Trophoblast cell (in vitro differentiated cells and primary cell): ENCODE measurements at regions not wholly inside any gene's neighbourhood (a gene's known extent, or its start where the extent isn't known, plus 50 kb on each side); places are given as distances from the start of the nearest gene placed in this dataset.

Source experiments
- DNase-seq, 2 donors: peaks; one replicate each; pipeline ENCODE4 v3.0.0-alpha.2; 2016
- H2AFZ ChIP-seq: 2 replicates; pipeline ENCODE4 v1.6.1; 2013; ENCODE audit warnings: low read length, moderate library complexity, mild to moderate bottlenecking; ENCODE audit not compliant: insufficient read depth, poor library complexity
- H2AK5ac ChIP-seq: 2 replicates; pipeline ENCODE4 v1.6.1; 2013; ENCODE audit warnings: mild to moderate bottlenecking, low read length
- H2BK120ac ChIP-seq: 2 replicates; pipeline ENCODE4 v1.6.1; 2013; ENCODE audit warnings: low read length, mild to moderate bottlenecking, moderate library complexity; ENCODE audit not compliant: insufficient read depth, poor library complexity
- H2BK12ac ChIP-seq: 2 replicates; pipeline ENCODE4 v1.6.1; 2013; ENCODE audit warnings: mild to moderate bottlenecking, low read length, moderate library complexity
- H2BK5ac ChIP-seq: 2 replicates; pipeline ENCODE4 v1.6.1; 2013; ENCODE audit warnings: low read length, low read depth, moderate library complexity, mild to moderate bottlenecking; ENCODE audit not compliant: poor library complexity
- H3K14ac ChIP-seq: 2 replicates; pipeline ENCODE4 v1.6.1; 2013; ENCODE audit warnings: mild to moderate bottlenecking, low read length
- H3K18ac ChIP-seq: 2 replicates; pipeline ENCODE4 v1.6.1; 2013; ENCODE audit warnings: mild to moderate bottlenecking, low read length
- H3K23ac ChIP-seq: 2 replicates; pipeline ENCODE4 v1.6.1; 2013; ENCODE audit warnings: low read length
- H3K27ac ChIP-seq: 2 replicates; pipeline ENCODE4 v1.5.1; 2013; ENCODE audit warnings: low read depth, mild to moderate bottlenecking, inconsistent platforms, low read length, moderate library complexity
- H3K27me3 ChIP-seq: 2 replicates; pipeline ENCODE4 v1.6.1; 2013; ENCODE audit warnings: inconsistent platforms, mild to moderate bottlenecking, low read length, moderate library complexity; ENCODE audit not compliant: insufficient read depth
- H3K36me3 ChIP-seq, 2 experiments: 1 replicate in 1 of 2; 2 replicates in 1 of 2; pipeline ENCODE4 v1.6.1; 2013; ENCODE audit warnings: low read length in 2 of 2, mild to moderate bottlenecking in 2 of 2, moderate library complexity in 1 of 2; ENCODE audit not compliant: insufficient read depth in 2 of 2, control insufficient read depth in 1 of 2
- H3K4ac ChIP-seq: 2 replicates; pipeline ENCODE4 v1.6.1; 2013; ENCODE audit warnings: low read depth, mild to moderate bottlenecking, low read length, moderate library complexity
- H3K4me1 ChIP-seq, 2 experiments: 1 replicate in 1 of 2; 2 replicates in 1 of 2; pipeline ENCODE4 v1.6.1; 2013; ENCODE audit warnings: low read length in 2 of 2, mild to moderate bottlenecking in 2 of 2, moderate library complexity in 1 of 2; ENCODE audit not compliant: insufficient read depth in 2 of 2, control insufficient read depth in 1 of 2
- H3K4me2 ChIP-seq: 2 replicates; pipeline ENCODE4 v1.6.1; 2013; ENCODE audit warnings: inconsistent platforms, mild to moderate bottlenecking, low read length, moderate library complexity
- H3K4me3 ChIP-seq: 2 replicates; pipeline ENCODE4 v1.5.1; 2013; ENCODE audit warnings: mild to moderate bottlenecking, low read depth, low read length, inconsistent platforms
- H3K79me1 ChIP-seq: one replicate; pipeline ENCODE4 v1.6.1; 2013; ENCODE audit warnings: low read length
- H3K79me2 ChIP-seq: 2 replicates; pipeline ENCODE4 v1.6.1; 2013; ENCODE audit warnings: low read length, mild to moderate bottlenecking; ENCODE audit not compliant: control insufficient read depth, insufficient read depth, poor library complexity
- H3K9ac ChIP-seq: 2 replicates; pipeline ENCODE4 v1.6.1; 2013; ENCODE audit warnings: mild to moderate bottlenecking, low read length
- H3K9me3 ChIP-seq: 2 replicates; pipeline ENCODE4 v1.6.1; 2013; ENCODE audit warnings: low read depth, mild to moderate bottlenecking, control low read depth, inconsistent platforms, low read length; ENCODE audit not compliant: insufficient read depth
- H4K12ac ChIP-seq: 2 replicates; pipeline ENCODE4 v1.6.1; 2013; ENCODE audit warnings: low read depth, mild to moderate bottlenecking, low read length, moderate library complexity
- H4K8ac ChIP-seq: 2 replicates; pipeline ENCODE4 v1.6.1; 2013; ENCODE audit warnings: low read depth, mild to moderate bottlenecking, low read length, moderate library complexity
- H4K91ac ChIP-seq: one replicate; pipeline ENCODE4 v1.6.1; 2013; ENCODE audit warnings: low read depth, mild to moderate bottlenecking, low read length, moderate library complexity
- WGBS: extraction: QIAGEN DNeasy Blood & Tissue Kit; methylation state at CpG from one replicate; pipeline ENCODE4 v1.1.7; 2013; ENCODE audit warnings: missing lambda C conversion rate; ENCODE audit not compliant: insufficient read length, insufficient coverage; ENCODE audit errors: extremely low coverage; 5-methylcytosine and 5-hydroxymethylcytosine counted together

DNA sequence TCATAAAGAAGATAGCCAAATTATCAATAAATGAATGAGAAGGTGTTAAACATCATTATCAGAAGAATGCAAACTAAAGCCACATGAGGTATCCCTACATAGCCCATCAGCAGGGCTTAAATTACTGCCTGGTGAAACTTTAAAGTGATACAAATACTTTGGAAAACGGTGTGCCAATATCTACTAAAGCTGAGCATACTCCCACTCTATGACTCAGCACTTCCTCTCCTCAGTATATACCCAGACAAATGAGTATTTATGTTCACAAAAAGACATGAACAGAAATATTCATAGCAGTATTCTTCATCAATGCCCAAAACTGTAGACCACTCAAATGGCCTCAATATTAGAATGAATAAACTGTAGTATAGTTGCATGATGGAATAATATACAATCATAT lies 284.6 kb upstream of the ZC3H12C start:
- Histone ChIP-seq H3K27me3 (no peaks in the 10 kb centered on the region), H3K4me2 (no peak overlapping the region), H3K79me1 (no peaks in the 10 kb centered on the region), H3K23ac (no peak overlapping the region), H3K14ac (no peak overlapping the region), H3K79me2 (no peaks in the 10 kb centered on the region), H2BK5ac (no peak overlapping the region), H3K9me3 (no peaks in the 10 kb centered on the region), H3K4me1 (no peaks in the 10 kb centered on the region), H2BK12ac (no peak overlapping the region), H3K18ac (no peak overlapping the region), H3K4ac (no peak overlapping the region), H3K36me3 (no peaks in the 10 kb centered on the region), H4K91ac (no peak overlapping the region), H2BK120ac (no peak overlapping the region), H3K9ac (no peak overlapping the region), H3K4me3 (no peak overlapping the region), H3K27ac (no peak overlapping the region), H2AFZ (no peak overlapping the region), H4K8ac (no peak overlapping the region), H2AK5ac (no peak overlapping the region), H4K12ac (no peak overlapping the region)
- DNase-seq, result no peak
- WGBS, result no CpG with 5 or more reads among the region's 1 CpG

GRCh38 chr11:109814824-109815223 lies 278.4 kb upstream of the ZC3H12C start:
- Histone ChIP-seq H2BK120ac (no peak overlapping the region), H3K36me3 (no peaks in the 10 kb centered on the region), H3K23ac (no peak overlapping the region), H3K27ac (no peak overlapping the region), H3K4me3 (no peak overlapping the region), H4K91ac (no peak overlapping the region), H3K9me3 (no peaks in the 10 kb centered on the region), H3K79me1 (no peaks in the 10 kb centered on the region), H4K12ac (no peak overlapping the region), H2AFZ (no peak overlapping the region), H3K14ac (no peak overlapping the region), H3K4me2 (no peak overlapping the region), H4K8ac (no peak overlapping the region), H3K27me3 (no peaks in the 10 kb centered on the region), H3K9ac (no peak overlapping the region), H3K4ac (no peak overlapping the region), H2AK5ac (no peak overlapping the region), H2BK12ac (no peak overlapping the region), H3K4me1 (no peaks in the 10 kb centered on the region), H3K79me2 (no peaks in the 10 kb centered on the region), H2BK5ac (no peak overlapping the region), H3K18ac (no peak overlapping the region)
- no peak for DNase-seq
- WGBS, result no CpG with 5 or more reads among the region's 2 CpGs

- H3K9ac ChIP-seq, result no peak overlapping the region
- H4K91ac ChIP-seq, result no peak overlapping the region
- H2AFZ ChIP-seq, result no peak overlapping the region
- H3K14ac ChIP-seq, result no peak overlapping the region
- H3K27me3 ChIP-seq, result no peaks in the 10 kb centered on the region
- H3K79me1 ChIP-seq, result no peaks in the 10 kb centered on the region
- no peak overlapping the region for H2BK120ac ChIP-seq
- H3K4ac ChIP-seq, result no peak overlapping the region
- no peaks in the 10 kb centered on the region for H3K79me2 ChIP-seq
- H4K8ac ChIP-seq, result no peak overlapping the region
- H3K18ac ChIP-seq, result no peak overlapping the region
- no peak overlapping the region for H2BK5ac ChIP-seq
- no peak overlapping the region for H3K4me2 ChIP-seq
- H3K9me3 ChIP-seq, result no peaks in the 10 kb centered on the region
- no peak overlapping the region for H4K12ac ChIP-seq
- no peak overlapping the region for H2BK12ac ChIP-seq
- no CpG with 5 or more reads among the region's 4 CpGs for WGBS
- no peaks in the 10 kb centered on the region for H3K4me1 ChIP-seq
- H3K4me3 ChIP-seq, result no peak overlapping the region
- H3K23ac ChIP-seq, result no peak overlapping the region
- H3K27ac ChIP-seq, result no peak overlapping the region
- no peak for DNase-seq
- H3K36me3 ChIP-seq, result no peaks in the 10 kb centered on the region
- H2AK5ac ChIP-seq, result no peak overlapping the region
Measured at GRCh38 chr11:109815500-109816150, 277.6 kb upstream of the ZC3H12C start.

DNA sequence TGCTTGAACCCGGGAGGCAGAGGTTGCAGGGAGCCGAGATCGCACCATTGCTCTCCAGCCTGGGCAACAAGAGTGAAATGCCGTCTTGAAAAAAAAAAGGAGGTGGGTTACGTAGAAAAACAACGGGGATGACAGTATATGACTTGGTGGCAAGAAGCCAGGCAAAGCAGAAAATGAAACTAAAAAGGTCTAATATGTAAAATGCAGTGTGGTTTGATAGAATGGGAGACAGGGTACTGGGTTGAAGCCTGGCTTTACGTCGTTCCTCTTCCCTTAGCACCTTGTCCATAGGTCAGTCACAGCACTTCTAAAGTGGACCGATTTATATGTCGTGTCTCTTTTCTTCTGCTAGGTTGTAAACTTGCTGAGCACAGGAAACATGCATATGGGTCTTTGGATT lies 274.9 kb upstream of the ZC3H12C start:
- Histone ChIP-seq H4K91ac (no peak overlapping the region), H3K23ac (no peak overlapping the region), H3K27me3 (no peaks in the 10 kb centered on the region), H4K12ac (no peak overlapping the region), H3K4me1 (no peaks in the 10 kb centered on the region), H2AFZ (no peak overlapping the region), H3K79me2 (no peaks in the 10 kb centered on the region), H3K4ac (no peak overlapping the region), H3K9ac (no peak overlapping the region), H2BK5ac (no peak overlapping the region), H3K4me2 (no peak overlapping the region), H3K14ac (no peak overlapping the region), H3K9me3 (no peaks in the 10 kb centered on the region), H4K8ac (no peak overlapping the region), H3K36me3 (no peaks in the 10 kb centered on the region), H2BK120ac (no peak overlapping the region), H2BK12ac (no peak overlapping the region), H2AK5ac (no peak overlapping the region), H3K79me1 (no peaks in the 10 kb centered on the region), H3K18ac (no peak overlapping the region), H3K4me3 (no peak overlapping the region), H3K27ac (no peak overlapping the region)
- DNase-seq, result no peak
- no CpG with 5 or more reads among the region's 10 CpGs for WGBS
